CD4-positive, alpha-beta T cell treated with Interleukin-10 for 1 hour (primary cell): ENCODE measurements at regions not wholly inside any gene's neighbourhood (a gene's known extent, or its start where the extent isn't known, plus 50 kb on each side); places are given as distances from the start of the nearest gene placed in this dataset.

Source experiments
- DNase-seq: peaks from one replicate; pipeline ENCODE4 v3.0.0-alpha.2; 2020

DNA sequence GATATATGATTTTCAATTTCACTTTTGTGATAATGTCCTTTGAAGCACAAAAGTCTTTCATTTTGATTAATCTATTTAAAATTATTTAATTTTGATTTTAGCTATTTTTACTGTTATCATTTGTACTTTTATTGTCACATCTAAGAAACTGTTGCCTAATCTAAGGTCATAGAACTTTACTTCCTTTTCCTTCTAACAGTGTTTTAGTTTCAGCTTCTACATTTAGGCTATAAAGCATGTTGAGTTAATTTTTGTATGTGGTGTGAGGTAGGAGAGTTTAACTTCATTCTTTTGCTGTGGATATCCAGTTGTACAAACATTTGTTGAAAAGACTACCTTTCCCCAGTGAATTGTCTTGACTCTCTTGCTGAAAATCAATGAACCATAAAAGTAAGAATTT, 204.5 kb downstream of the TM2D1 start:
- DNase-seq: no peak

DNA sequence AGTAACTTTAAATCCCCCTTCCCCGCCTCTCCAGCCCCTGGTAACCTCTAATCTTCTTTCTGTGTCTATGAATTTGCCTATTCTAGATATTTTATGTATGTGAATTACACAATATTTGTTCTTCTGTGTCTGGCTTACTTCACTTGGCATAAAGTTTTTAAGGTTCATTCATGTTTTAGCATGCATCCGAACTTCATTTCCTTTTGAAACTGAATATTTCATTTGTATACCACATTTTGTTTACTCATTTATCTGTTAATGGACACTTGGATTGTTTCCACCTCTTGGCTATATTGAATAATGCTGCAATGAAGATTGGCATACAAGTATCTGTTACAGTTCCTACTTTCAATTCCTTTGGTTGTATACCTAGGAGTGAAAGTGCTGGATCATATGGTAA, 205.3 kb downstream of the TM2D1 start:
- DNase-seq: no peak

DNA sequence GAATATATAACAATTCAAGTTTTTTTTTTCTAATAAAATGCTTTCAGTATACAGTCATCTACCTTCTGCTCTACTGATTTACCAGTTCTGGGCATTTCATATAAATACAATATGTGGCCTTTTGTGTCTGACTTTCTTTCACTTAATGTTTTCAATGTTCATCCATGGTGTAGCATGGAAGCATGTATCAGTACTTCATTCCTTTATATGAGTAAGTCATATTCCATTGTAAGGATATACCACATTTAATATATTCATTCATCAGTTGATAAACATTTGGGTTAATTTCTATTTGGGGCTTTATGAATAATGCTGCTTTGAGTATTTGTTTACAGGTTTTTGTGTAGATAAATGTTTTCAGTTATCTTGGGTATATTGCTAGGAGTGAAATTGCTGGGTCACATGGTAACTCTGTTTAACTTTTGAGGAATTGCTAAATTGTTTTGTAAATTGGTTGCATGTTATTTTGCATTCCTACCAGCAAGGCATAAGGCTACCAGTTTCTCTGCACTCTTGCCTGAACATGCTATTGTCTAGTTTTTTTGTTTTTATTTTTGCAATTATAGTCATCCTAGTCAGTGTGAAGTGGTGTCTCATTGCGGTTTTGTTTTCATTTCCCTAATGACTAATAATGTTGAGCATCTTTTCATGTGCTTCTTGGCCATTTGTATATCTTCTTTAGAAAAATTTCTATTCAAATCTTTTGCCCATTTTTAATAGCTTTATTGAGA, 206.1 kb downstream of the TM2D1 start:
- DNase-seq: no peak

DNA sequence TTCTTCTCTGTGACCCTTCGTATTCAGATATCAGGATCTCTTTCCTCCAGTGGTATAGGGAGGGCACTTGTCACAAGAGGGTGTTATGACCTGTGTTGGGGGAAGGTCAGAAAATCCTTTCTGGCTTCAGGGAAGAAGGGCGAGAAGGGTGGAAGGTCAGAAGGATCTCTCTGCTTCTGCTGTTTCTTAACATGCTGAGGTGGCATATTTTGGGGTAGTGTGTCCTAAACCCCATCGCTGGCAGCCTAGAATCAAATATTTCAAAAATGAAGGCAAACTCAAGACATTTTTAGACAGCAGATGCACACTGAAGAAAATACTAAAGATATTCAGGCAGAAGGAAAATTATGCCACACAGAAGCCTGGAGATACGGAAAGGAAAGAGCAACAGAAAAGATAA, 207.6 kb downstream of the TM2D1 start:
- no peak for DNase-seq

DNA sequence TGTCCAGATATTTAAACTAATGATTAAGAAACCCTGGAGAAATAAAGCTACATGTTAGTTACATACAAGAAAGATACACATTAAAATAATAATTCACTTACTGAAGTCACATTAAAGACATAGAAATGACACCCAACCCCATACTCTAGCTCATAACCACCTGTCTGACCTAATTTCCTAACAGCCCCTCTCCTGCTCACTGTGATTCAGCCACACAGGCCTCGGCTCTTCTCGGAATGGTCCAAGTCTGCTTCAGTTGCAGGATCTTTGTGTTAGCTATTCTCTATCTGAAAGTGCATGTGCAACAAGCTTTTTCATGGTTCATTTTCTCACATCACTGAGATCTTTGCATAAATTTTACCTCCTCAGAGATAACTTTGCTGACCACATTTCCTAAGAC, 209.8 kb downstream of the TM2D1 start:
- no peak for DNase-seq
